Hematopoietic multipotent progenitor cell treated with erythropoietin and hydrocortisone succinate and interleukin-3 and kit ligand, for 6 days (in vitro differentiated cells): ENCODE measurements at regions not wholly inside any gene's neighbourhood (a gene's known extent, or its start where the extent isn't known, plus 50 kb on each side); places are given as distances from the start of the nearest gene placed in this dataset.
"Not testable (repeated sequence)": the region's sequence is repeated elsewhere in the genome, so short reads cannot be mapped to it uniquely, and the experiment has no call there.

ENCODE experiments used
- DNase-seq: peaks from one replicate; pipeline ENCODE4 v3.0.0-alpha.2; 2015

- DNase-seq: peak; percentile 18
Observed at GRCh38 chr11:126149759-126150625, 61.5 kb downstream of the RPUSD4 start.

GRCh38 chr11:126148317-126148716 is 63.1 kb downstream of the RPUSD4 start:
- DNase-seq: no peak

GRCh38 chr11:126147208-126148111 is 64.0 kb downstream of the RPUSD4 start:
- DNase-seq: no peak

GRCh38 chr11:126146454-126147192 is 64.8 kb downstream of the RPUSD4 start:
- DNase-seq: no peak

- DNase-seq: no peak
Observed at GRCh38 chr11:126145954-126146353, 65.5 kb downstream of the RPUSD4 start.

- not testable (repeated sequence) for DNase-seq
Observed at GRCh38 chr11:126143491-126143890, 68.0 kb downstream of the RPUSD4 start.

GRCh38 chr11:126140926-126141280 is 70.5 kb downstream of the RPUSD4 start:
- peak; percentile 7 for DNase-seq

GRCh38 chr11:126140201-126140925 is 71.1 kb downstream of the RPUSD4 start:
- no peak for DNase-seq

GRCh38 chr11:126139111-126140091 is 72.0 kb downstream of the RPUSD4 start:
- no peak for DNase-seq

- DNase-seq: no peak
Observed at GRCh38 chr11:126138636-126139035, 72.8 kb downstream of the RPUSD4 start.

GRCh38 chr11:126137136-126137535 is 74.3 kb downstream of the RPUSD4 start:
- no peak for DNase-seq

- no peak for DNase-seq
Observed at GRCh38 chr11:126136507-126136906, 73.8 kb upstream of the CDON start.

- no peak for DNase-seq
Observed at GRCh38 chr11:126135235-126136176, 72.8 kb upstream of the CDON start.

GRCh38 chr11:126134461-126135155 is 71.9 kb upstream of the CDON start:
- DNase-seq: no peak

GRCh38 chr11:126133901-126134300 is 71.2 kb upstream of the CDON start:
- DNase-seq: no peak

- DNase-seq: no peak
Observed at GRCh38 chr11:126132319-126132718, 69.7 kb upstream of the CDON start.

GRCh38 chr11:126130781-126131180 is 68.1 kb upstream of the CDON start:
- DNase-seq: not testable (repeated sequence)

- DNase-seq: no peak
Observed at GRCh38 chr11:126129727-126130671, 67.3 kb upstream of the CDON start.
